ENCODE measurements at regions not wholly inside any gene's neighbourhood (a gene's known extent, or its start where the extent isn't known, plus 50 kb on each side); places are given as distances from the start of the nearest gene placed in this dataset.
"Not testable (repeated sequence)": the region's sequence is repeated elsewhere in the genome, so short reads cannot be mapped to it uniquely, and the experiment has no call there.

DNA sequence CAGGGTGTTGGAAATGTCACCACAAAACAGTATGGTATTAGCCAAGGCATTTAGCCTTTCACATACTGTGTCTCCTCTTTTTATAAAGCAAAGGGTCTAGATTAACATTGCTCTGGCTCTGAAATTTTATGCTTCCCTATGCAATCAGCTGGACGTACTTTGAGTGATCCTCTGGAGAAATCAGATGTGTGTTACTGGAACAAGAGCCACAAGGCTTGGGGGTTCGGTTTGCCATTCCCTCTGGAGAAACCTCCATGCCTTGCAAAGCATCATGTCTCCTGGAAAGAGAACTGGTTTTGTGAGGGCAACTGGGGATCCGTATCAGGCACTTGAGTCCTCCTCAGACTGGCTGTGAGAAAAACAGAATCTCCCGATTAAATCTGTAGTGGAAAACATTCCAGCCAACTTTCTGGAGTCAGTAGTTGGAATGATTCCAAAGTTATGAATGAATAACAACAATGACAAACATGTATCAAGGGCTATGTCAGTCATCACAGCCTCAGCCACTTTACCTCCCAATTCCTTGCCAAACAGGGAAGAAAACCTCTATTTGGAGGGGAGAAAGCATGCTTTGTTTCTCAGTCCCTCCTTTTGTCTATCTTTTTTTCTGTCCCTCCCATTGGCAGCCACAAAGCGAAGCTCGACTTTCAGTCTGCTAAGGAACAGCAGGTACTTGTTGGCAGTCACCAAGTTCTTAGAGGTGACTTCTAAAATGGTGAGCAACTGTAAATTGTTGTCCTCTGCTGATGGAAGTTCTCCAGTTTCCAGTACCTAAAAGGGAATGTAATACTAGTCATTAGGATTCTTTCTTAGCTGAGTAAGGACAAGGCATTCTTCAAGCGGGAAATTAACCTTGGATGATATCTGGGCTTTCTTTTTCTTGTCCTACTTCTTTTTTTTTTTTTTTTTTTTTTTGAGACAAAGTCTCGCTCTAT, 864.8 kb upstream of the AUTS2 start:
- no peak for DNase-seq

DNA sequence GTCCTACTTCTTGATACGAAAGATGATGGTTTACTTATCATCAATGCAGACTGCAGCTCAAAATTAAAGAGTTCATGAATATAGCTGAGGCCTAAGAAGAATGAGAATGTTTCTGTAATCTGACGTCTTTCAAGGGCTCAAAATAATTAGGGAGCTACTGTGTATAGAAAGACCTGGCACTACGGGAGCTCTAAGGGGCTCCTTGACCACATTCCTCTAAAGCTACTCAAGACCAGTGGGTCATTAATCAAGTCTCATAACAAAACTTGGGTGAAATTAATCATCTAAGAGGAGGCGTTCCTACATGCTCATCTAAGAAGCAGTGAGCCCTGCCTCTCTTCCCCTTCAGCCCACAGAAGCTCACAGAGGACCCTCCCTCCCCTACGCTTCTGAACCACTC, 863.8 kb upstream of the AUTS2 start:
- DNase-seq = no peak

GRCh38 chr7:68739306-68739705, 859.0 kb upstream of the AUTS2 start:
- DNase-seq = no peak

- DNase-seq = no peak
Measured at GRCh38 chr7:68744036-68744435, 854.2 kb upstream of the AUTS2 start.

- no peak for DNase-seq
Measured at GRCh38 chr7:68748934-68749900, 849.1 kb upstream of the AUTS2 start.

- no peak for DNase-seq
Measured at GRCh38 chr7:68752485-68753178, 845.6 kb upstream of the AUTS2 start.

GRCh38 chr7:68754414-68754813, 843.9 kb upstream of the AUTS2 start:
- no peak for DNase-seq

DNA sequence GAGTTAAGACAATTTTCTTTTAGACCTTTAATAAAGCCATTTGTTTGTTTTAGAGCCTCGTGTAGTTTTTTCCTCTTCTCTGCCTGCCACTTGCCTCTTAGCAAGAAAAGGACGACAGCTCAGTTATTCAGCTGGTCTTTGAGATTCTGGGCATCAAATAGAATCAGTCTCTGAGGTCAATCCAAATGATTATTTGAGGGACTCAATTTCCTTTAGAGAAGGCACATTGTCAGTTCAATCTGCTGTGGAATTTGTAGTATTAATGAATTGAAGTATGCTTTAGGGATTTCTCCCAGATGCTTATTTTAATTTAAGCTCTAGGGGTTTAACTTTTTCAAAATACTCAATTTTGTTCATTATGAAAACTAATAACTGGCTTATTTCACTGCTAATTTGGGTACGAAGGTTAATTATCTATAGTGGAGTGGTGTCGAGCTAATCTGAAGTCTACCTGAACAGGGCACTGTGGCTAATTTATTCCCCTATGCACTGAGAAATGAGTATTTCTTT, 841.2 kb upstream of the AUTS2 start:
- no peak for DNase-seq

GRCh38 chr7:68760556-68760955, 837.7 kb upstream of the AUTS2 start:
- DNase-seq = peak; percentile 9

DNA sequence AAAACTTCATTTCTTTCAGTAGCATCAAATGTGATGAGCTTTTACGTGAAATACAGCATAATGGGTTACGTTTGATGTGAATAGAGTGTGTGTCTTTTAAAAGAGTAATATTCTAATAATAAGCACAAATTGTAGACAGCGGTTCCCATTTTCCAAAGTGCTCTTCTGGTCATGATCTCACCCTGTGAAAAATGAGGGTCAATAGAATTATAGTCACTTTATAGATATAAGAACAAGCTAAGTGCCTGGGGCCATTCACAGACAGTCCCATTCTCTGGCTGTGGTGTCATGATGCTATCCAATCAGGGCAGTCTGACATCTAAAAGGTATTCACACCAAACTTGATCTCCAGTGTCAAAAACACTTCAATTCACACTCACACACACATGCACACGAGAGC, 830.8 kb upstream of the AUTS2 start:
- no peak for DNase-seq

DNA sequence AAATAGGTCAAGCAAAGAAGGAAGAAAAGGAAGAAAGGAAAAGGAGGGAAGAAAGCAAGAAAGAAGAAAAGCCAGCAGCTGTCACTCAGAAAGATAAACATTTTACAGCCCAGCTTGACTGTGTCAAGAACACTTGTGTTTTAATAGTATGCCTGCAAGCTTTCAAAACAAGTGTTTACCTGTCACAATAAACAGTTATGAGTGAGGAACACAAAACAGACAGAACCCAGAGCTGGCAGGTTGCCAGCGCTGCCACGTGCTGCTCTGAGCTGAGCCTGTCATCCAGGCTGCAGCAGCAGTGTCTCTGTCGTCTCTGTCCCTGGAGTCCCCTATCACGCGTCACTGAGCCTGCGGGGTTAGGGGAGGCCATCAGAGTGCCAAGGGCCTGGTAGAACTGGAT, 827.6 kb upstream of the AUTS2 start:
- no peak for DNase-seq

DNA sequence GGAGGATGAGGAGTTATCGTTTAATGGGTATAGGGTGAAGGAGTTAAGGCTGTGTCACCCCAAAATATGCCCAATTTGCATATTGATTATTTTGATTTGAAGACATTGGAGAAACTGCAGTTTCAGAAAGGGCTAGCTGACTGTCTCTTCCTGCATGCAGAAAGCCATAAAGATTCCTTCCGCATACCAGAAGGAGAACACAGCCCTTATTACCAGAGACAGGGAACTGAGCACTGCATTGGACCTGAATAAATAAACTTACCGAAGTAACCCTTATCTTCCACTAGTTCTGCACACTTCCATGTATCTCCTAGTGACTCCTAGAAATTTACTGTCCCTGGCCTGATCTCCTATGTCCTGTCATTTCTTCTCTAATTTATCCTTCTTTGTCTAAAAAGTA, 821.9 kb upstream of the AUTS2 start:
- no peak for DNase-seq

DNA sequence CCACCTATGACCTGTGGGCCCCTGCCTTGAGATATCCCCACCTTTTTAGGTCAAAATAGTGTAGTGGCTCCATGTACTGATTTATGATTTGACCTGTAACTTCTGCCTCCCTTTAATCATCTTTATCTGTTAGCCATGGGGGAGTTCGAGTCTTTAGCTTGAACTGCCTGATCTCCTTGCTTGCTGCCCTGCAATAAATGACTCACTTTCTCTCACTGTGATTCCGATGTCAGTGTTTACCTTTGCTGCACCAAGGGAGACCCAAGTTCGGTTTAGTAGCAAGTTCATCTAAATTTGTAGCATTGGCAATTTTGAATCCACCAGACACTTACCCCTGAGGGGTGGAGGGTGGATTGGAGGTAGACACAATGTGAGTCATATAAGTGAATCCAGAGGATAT, 814.6 kb upstream of the AUTS2 start:
- DNase-seq = peak; percentile 73

GRCh38 chr7:68785036-68785435, 813.2 kb upstream of the AUTS2 start:
- peak; percentile 22 for DNase-seq

DNA sequence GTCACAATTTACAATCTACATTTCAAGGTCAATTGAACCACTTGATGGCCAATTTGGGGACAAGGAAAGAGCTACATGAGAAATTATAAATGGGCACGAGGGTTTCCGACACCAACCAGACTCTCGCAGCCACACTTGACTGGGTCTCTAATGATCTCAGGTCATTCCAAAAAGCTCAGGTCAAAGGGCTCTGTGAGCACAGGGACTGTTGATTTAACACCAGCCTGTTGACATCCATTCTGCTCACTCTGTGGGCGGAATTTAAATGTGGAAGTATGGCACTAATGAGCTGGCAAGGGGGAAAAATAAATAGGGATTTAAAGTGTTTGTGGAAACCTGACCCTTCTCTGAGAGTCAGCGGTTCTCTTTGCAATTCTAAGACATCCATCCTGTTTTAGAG, 810.7 kb upstream of the AUTS2 start:
- no peak for DNase-seq

- not testable (repeated sequence) for DNase-seq
Measured at GRCh38 chr7:68788529-68788928, 809.7 kb upstream of the AUTS2 start.

GRCh38 chr7:68789597-68789996, 808.7 kb upstream of the AUTS2 start:
- no peak for DNase-seq

DNA sequence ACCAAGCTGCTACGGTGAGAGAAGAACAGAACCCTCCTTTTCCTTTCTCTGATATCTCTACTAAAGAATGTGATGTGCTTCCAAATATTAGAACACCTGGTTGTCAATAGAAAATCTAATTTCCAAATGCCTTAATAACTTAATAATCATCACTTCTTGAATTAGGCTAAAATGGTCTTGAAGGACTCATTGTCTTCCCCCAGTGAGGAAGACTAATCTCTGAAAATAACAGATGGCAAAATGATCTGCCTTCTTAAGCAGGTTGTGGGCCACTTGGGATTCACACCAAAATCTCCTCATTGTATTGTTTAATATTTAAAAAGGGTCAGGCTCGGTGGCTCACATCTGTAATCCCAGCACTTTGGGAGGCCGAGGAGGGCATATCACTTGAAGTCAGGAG, 805.9 kb upstream of the AUTS2 start:
- DNase-seq = no peak

DNA sequence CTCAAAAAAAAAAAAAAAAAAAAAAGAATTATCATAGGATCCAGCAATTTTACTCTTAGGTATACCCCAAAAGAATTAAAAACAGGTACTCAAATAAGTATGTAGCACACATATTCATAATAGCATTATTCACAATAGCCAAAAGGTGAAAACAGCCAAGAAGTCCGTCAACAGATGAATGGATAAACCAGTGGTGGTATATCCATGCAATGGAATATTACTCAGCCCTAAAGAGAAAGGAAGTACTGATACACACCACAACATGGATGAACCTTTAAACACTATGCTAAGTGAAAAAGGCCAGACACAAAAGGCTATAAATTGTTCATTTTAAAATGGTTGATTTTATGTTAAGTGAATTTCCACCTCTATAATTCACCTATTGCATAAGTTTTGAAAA, 804.8 kb upstream of the AUTS2 start:
- DNase-seq = no peak

- DNase-seq = peak; percentile 69
Measured at GRCh38 chr7:68800316-68800715, 798.0 kb upstream of the AUTS2 start.

- DNase-seq = no peak
Measured at GRCh38 chr7:68805159-68805558, 793.1 kb upstream of the AUTS2 start.

- DNase-seq = no peak
Measured at GRCh38 chr7:68807666-68808065, 790.6 kb upstream of the AUTS2 start.

- peak; percentile 14 for DNase-seq
Measured at GRCh38 chr7:68813551-68814080, 784.7 kb upstream of the AUTS2 start.

Measured in NCI-H226 (cell line).